Neural progenitor cell (in vitro differentiated cells): ENCODE measurements at regions not wholly inside any gene's neighbourhood (a gene's known extent, or its start where the extent isn't known, plus 50 kb on each side); places are given as distances from the start of the nearest gene placed in this dataset.

Experiments
- DNase-seq: peaks from one replicate; pipeline ENCODE4 v3.0.0-alpha.2; 2016; ENCODE audit warnings: low spot score
- H2AFZ ChIP-seq: fragments of 200-600 bp; sonication (generic); replicated peaks from 2 replicates; pipeline ENCODE4 v1.6.1; 2016; ENCODE audit warnings: antibody characterized with exemption
- H3F3A ChIP-seq: fragments of 200-600 bp; sonication (generic); 2 replicates; pipeline ENCODE4 v1.6.1; 2016; ENCODE audit warnings: antibody characterized with exemption, low read depth
- H3K27ac ChIP-seq: fragments of 200-600 bp; sonication (generic); 2 replicates; pipeline ENCODE4 v1.5.1; 2016; ENCODE audit warnings: mild to moderate bottlenecking
- H3K27me3 ChIP-seq: fragments of 200-600 bp; sonication (generic); 2 replicates; pipeline ENCODE4 v1.6.1; 2016; ENCODE audit warnings: mild to moderate bottlenecking, moderate library complexity
- H3K36me3 ChIP-seq: fragments of 200-600 bp; sonication (generic); 2 replicates; pipeline ENCODE4 v1.5.1; 2016
- H3K4me1 ChIP-seq: fragments of 200-600 bp; sonication (generic); 2 replicates; pipeline ENCODE4 v1.6.1; 2016; ENCODE audit warnings: mixed run types
- H3K4me2 ChIP-seq: fragments of 200-600 bp; sonication (generic); 2 replicates; pipeline ENCODE4 v1.6.1; 2016
- H3K4me3 ChIP-seq: fragments of 200-600 bp; sonication (generic); 2 replicates; pipeline ENCODE4 v1.5.1; 2016
- H3K79me2 ChIP-seq: fragments of 200-600 bp; sonication (generic); 2 replicates; pipeline ENCODE4 v1.6.1; 2016; ENCODE audit warnings: low read depth
- H3K9ac ChIP-seq: fragments of 200-600 bp; sonication (generic); 2 replicates; pipeline ENCODE4 v1.6.1; 2016
- H3K9me3 ChIP-seq: fragments of 200-600 bp; sonication (generic); 2 replicates; pipeline ENCODE4 v1.5.1; 2016; ENCODE audit warnings: low read depth
- H4K20me1 ChIP-seq: fragments of 200-600 bp; sonication (generic); 2 replicates; pipeline ENCODE4 v1.6.1; 2016; ENCODE audit warnings: low read depth
- H3K27ac Mint-ChIP-seq: 3 replicates; pipeline ENCODE4 v1.8.0; 2021; ENCODE audit warnings: mixed read lengths
- H3K27me3 Mint-ChIP-seq: 2 replicates; pipeline ENCODE4 v1.8.0; 2022; ENCODE audit warnings: low read depth, mild to moderate bottlenecking, inconsistent platforms, moderate library complexity, mixed read lengths; ENCODE audit not compliant: insufficient read depth
- H3K36me3 Mint-ChIP-seq: 3 replicates; pipeline ENCODE4 v1.8.0; 2021; ENCODE audit warnings: mixed read lengths
- H3K4me1 Mint-ChIP-seq: 3 replicates; pipeline ENCODE4 v1.8.0; 2021; ENCODE audit warnings: mixed read lengths
- H3K4me3 Mint-ChIP-seq: 3 replicates; pipeline ENCODE4 v1.8.0; 2021; ENCODE audit warnings: mild to moderate bottlenecking, moderate library complexity, mixed read lengths
- H3K9me3 Mint-ChIP-seq: 3 replicates; pipeline ENCODE4 v1.8.0; 2020; ENCODE audit warnings: mixed read lengths
- EZH2 ChIP-seq: fragments of 200-600 bp; sonication (generic); IDR thresholded peaks from 2 replicates; pipeline ENCODE4 v1.6.1; 2017; ENCODE audit warnings: antibody characterized with exemption, mild to moderate bottlenecking, moderate library complexity
- EZH2phosphoT487 ChIP-seq: fragments of 200-600 bp; sonication (generic); IDR thresholded peaks from 2 replicates; pipeline ENCODE4 v1.6.1; 2017; ENCODE audit warnings: antibody characterized with exemption
- TF ChIP-seq, protein P1 (sequence below): fragments of 200-600 bp; sonication (generic); IDR thresholded peaks from 2 replicates; pipeline ENCODE4 v1.5.1; 2017; ENCODE audit warnings: antibody characterized with exemption, mild to moderate bottlenecking

DNA sequence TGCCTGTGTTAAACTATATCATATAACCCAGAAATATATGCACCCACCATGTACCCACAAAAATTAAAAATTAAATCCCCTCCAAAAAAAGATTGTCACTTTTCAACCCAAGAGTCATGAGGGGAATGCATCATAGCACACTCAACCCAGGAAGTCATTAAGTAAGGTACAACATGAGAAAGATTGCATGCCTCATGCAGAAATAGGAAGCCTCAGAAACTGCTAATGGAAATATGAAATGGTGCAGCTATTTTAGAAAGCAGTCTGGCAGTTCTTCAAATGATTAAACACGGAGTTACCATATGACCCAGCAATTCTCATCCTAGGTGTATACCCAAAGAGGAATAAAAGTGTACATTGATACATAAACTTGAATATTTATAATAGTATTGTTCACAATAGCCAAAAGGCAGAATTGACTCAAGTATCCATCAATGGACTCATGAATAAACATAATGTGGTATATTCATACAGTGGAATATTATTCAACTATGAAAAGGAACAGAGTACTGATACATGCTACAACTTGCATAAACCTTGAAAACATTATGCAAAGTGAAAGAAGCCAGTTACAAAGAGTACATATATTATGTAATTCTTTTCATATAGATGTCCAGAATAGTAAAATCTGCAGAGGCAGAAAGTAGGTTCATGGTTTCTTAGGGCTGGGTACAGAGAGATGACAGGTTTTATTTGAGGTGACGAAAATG lies 70.4 kb downstream of the TMEM100 start:
- no peaks in the 10 kb centered on the region for H3K27me3 ChIP-seq
- H2AFZ ChIP-seq, result no peak overlapping the region
- H3K36me3 ChIP-seq, result no peaks in the 10 kb centered on the region
- H4K20me1 ChIP-seq, result no peaks in the 10 kb centered on the region
- peaks cover 4% of the 10 kb centered on the region for H3K4me1 ChIP-seq
- H3K9ac ChIP-seq, result no peak overlapping the region
- peaks cover 5% of the 10 kb centered on the region for H3K27me3 Mint-ChIP-seq
- no peak overlapping the region for H3K4me3 Mint-ChIP-seq
- no peak overlapping the region for H3K27ac Mint-ChIP-seq
- no peaks in the 10 kb centered on the region for H3K9me3 Mint-ChIP-seq
- DNase-seq, result no peak
- H3K4me1 Mint-ChIP-seq, result peaks cover 5% of the 10 kb centered on the region
- H3K4me2 ChIP-seq, result no peak overlapping the region
- no peaks in the 10 kb centered on the region for H3K9me3 ChIP-seq
- no peaks in the 10 kb centered on the region for H3K36me3 Mint-ChIP-seq
- TF ChIP-seq EZH2phosphoT487 (no peak), EZH2 (no peak)
- TF ChIP-seq, protein P1, sequence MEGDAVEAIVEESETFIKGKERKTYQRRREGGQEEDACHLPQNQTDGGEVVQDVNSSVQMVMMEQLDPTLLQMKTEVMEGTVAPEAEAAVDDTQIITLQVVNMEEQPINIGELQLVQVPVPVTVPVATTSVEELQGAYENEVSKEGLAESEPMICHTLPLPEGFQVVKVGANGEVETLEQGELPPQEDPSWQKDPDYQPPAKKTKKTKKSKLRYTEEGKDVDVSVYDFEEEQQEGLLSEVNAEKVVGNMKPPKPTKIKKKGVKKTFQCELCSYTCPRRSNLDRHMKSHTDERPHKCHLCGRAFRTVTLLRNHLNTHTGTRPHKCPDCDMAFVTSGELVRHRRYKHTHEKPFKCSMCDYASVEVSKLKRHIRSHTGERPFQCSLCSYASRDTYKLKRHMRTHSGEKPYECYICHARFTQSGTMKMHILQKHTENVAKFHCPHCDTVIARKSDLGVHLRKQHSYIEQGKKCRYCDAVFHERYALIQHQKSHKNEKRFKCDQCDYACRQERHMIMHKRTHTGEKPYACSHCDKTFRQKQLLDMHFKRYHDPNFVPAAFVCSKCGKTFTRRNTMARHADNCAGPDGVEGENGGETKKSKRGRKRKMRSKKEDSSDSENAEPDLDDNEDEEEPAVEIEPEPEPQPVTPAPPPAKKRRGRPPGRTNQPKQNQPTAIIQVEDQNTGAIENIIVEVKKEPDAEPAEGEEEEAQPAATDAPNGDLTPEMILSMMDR, result no peak
- no peak overlapping the region for H3K27ac ChIP-seq
- no peaks in the 10 kb centered on the region for H3K79me2 ChIP-seq
- H3F3A ChIP-seq, result no peaks in the 10 kb centered on the region
- no peak overlapping the region for H3K4me3 ChIP-seq

DNA sequence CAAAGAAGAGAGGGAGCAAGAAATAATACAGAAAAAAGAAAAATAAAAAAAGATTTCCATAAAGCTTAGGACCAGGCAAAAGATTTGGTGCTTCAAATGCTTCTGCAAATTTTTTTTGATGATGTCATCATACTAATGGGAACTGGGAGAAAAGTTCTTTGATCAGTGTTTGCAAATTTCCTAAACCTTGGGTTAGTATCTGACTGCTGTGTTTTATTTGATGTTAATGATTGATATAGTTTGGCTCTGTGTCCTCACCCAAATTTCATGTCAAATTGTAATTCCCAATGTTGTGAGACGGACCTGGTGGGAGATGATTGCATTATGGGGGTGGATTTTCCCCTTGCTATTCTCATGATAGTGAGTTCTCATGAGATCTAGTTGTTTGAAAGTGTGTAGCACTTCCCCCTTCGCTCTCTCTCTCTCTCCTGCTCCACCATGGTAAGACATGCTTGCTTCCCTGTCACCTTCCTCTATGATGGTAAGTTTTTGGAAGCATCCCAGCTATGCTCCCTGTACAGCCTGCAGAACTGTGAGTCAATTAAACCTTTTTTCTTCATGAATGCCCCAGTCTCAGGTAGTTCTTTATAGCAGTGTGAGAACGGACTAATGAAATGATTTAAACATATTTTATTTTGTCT lies 72.6 kb downstream of the TMEM100 start:
- H4K20me1 ChIP-seq, result no peaks in the 10 kb centered on the region
- H3K27me3 Mint-ChIP-seq, result no peaks in the 10 kb centered on the region
- H3K36me3 Mint-ChIP-seq, result no peaks in the 10 kb centered on the region
- H3K4me1 ChIP-seq, result peaks cover 4% of the 10 kb centered on the region
- H3K36me3 ChIP-seq, result no peaks in the 10 kb centered on the region
- H3K4me3 ChIP-seq, result no peak overlapping the region
- H3K9me3 Mint-ChIP-seq, result no peaks in the 10 kb centered on the region
- no peak overlapping the region for H3K27ac ChIP-seq
- no peak for DNase-seq
- no peak overlapping the region for H3K9ac ChIP-seq
- no peak overlapping the region for H2AFZ ChIP-seq
- H3K9me3 ChIP-seq, result no peaks in the 10 kb centered on the region
- H3F3A ChIP-seq, result no peaks in the 10 kb centered on the region
- no peak overlapping the region for H3K4me2 ChIP-seq
- peaks cover 5% of the 10 kb centered on the region for H3K4me1 Mint-ChIP-seq
- TF ChIP-seq EZH2 (no peak), EZH2phosphoT487 (no peak)
- TF ChIP-seq, protein P1, result no peak
- no peaks in the 10 kb centered on the region for H3K27me3 ChIP-seq
- no peaks in the 10 kb centered on the region for H3K79me2 ChIP-seq
- no peak overlapping the region for H3K4me3 Mint-ChIP-seq
- H3K27ac Mint-ChIP-seq, result no peak overlapping the region

DNA sequence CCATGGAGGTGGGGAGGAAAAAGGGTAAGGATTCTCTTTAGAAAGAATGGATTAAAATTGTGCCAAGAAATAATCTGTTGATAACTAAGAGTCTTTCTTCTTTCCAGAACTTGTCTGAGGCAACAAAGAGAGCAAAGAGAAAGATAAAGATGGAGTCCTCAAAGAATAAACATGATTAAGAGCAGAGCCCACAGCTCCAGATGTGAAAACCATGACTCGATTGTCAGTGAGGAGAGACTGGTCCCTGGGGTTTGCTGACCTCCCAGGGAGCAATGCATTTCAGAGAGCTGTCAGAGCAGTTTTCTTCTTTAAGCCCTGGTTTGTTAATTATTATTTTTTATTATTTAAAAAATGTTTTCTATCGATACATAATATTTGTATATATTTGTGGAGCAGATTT lies 74.6 kb downstream of the TMEM100 start:
- Mint-ChIP-seq H3K4me3 (no peak overlapping the region), H3K9me3 (no peaks in the 10 kb centered on the region), H3K27ac (no peak overlapping the region), H3K27me3 (peaks cover 2% of the 10 kb centered on the region), H3K4me1 (peaks cover 5% of the 10 kb centered on the region), H3K36me3 (no peaks in the 10 kb centered on the region)
- H3K9me3 ChIP-seq, result no peaks in the 10 kb centered on the region
- H3K4me1 ChIP-seq, result peaks cover 4% of the 10 kb centered on the region
- no peaks in the 10 kb centered on the region for H3K79me2 ChIP-seq
- no peak overlapping the region for H3K27ac ChIP-seq
- no peak for DNase-seq
- no peak for TF ChIP-seq EZH2
- TF ChIP-seq, protein P1, result no peak
- no peak for TF ChIP-seq EZH2phosphoT487
- H3K36me3 ChIP-seq, result no peaks in the 10 kb centered on the region
- no peak overlapping the region for H3K4me3 ChIP-seq
- no peak overlapping the region for H2AFZ ChIP-seq
- H3K4me2 ChIP-seq, result no peak overlapping the region
- H3K9ac ChIP-seq, result no peak overlapping the region
- H4K20me1 ChIP-seq, result no peaks in the 10 kb centered on the region
- H3K27me3 ChIP-seq, result no peaks in the 10 kb centered on the region
- H3F3A ChIP-seq, result no peaks in the 10 kb centered on the region
